Activated CD4-positive, alpha-beta T cell treated with anti-CD3 and anti-CD28 coated beads, Interleukin-2, amount 50 U/mL, for 24 hours (primary cell): ENCODE measurements at regions not wholly inside any gene's neighbourhood (a gene's known extent, or its start where the extent isn't known, plus 50 kb on each side); places are given as distances from the start of the nearest gene placed in this dataset.
"Not testable (repeated sequence)": the region's sequence is repeated elsewhere in the genome, so short reads cannot be mapped to it uniquely, and the experiment has no call there.

ENCODE experiments used
- DNase-seq, 2 donors: peaks; one replicate each; pipeline ENCODE4 v3.0.0-alpha.2; 2020; ENCODE audit warnings: low read depth in 1 of 2, low spot score in 1 of 2

DNA sequence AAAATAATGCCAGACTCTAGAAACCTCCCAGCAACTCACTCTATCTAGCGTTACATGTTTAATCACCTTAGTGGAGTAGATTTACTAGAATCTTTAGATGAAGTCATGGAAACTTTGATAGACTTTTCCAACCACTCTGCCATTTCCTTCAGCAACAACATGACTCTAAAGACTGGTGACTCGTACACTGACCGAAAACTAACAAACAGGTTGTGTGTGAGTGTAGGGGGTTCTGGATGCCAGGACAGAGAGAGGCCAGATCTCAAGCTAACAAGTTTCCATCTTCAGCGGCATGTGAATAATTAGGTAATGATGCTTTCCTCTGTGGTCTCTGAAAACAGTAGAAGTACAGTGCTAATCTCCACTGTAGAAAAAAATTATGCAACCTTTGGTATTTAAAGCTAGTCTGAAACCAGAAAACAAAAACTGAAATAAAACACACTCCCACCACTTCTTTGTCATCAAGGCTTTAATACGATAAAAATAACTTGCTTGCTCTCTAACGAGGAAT is 286.4 kb downstream of the PRDM5 start:
- DNase-seq, result no peak

DNA sequence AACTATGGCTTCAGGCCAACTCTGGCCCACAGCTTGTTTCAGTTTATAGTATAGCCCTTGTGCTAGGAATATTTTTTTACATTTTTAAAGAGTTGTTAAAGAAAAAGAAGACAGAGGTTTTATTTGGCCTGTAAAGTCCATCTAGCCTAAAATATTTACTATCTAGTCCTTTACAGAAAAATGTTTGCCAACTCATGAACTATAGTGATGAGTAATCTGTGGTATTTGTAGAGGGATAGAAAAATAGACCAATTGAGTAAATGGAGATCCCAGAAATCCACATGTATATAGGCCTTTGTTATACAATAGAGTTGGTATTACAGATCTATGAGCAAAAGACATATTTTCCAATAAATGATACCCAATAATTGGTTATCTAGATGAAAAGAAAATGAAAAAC is 288.7 kb downstream of the PRDM5 start:
- DNase-seq, result no peak

DNA sequence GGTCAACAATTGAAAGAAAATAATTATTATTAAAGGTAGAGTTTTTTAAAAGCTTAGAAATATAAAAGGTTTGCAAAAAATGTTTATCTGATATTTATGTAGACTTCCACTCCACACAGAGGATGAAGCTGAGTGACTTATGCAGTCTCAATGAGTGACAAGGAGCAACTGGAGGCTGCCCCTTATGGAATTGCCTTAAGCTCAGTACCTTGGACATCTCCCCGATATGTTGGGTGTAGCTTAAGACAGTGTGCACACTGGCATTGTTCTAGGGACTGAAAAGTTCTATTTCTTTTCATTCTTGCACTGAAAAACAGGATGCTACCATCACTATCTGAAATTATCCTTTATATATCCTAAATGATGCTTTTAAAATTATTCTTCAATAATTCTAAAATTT is 292.1 kb downstream of the PRDM5 start:
- DNase-seq, result no peak

DNA sequence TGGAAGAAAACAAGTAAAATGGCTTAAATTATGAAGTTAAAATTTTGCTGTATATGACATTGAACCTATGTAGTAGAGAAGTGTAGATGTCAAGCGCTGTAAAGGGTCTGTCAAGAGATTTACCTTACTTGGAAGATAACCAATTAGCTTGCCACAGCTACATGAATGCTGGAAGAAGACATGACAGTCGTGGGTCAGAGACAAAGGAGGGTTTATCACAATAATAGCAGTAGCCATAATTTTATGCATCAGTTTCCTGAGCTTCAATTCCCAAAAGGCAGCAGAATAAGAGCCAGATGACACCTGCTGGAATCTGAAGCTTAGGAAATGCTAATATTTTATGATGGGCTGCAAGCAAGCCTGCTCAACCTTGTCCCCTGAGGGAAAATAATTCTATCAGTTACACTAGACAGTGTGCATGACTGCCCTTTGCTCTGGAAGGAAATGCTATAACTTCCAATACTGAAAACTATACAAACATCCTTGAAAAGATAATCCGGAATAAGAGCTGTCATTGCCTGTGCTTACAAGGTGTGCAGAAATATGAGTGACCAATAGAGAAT is 292.9 kb downstream of the PRDM5 start:
- DNase-seq, result no peak

DNA sequence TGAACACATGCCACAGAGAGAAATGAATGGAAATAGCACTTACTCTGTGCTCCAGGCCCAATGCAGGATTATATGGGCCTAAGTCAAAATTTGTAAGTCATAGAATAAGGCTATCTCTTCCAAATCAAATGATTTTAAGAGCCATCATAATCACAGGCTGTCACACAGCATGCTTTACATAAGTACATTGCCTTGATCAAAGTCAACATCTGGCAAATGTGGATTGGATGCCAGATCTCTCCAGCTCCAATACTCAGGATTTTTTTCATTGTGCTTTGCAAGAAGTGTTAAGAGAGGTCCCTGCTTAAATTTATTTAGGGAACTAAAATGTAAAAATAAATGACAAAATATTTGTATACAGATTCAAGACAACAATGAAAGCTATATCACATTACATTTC is 299.9 kb downstream of the PRDM5 start:
- DNase-seq, result no peak

DNA sequence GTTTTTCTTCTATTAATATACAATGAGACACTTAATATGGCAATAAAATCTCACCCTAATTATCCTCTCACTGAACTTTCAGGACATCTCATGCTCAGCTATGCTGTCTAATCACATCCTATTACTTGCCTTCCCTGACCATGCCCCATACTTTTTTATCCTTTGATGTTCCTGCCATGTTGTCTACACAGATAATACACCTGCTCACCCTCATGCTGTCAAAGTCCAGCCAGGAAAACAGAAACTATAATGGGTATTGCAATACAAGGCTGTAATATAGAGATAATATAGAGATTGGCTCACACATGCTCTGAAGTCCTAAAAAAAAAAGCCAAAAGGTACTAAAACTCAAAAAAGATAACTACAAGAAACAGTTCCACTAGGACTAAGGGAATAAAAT is 305.4 kb downstream of the PRDM5 start:
- no peak for DNase-seq

DNA sequence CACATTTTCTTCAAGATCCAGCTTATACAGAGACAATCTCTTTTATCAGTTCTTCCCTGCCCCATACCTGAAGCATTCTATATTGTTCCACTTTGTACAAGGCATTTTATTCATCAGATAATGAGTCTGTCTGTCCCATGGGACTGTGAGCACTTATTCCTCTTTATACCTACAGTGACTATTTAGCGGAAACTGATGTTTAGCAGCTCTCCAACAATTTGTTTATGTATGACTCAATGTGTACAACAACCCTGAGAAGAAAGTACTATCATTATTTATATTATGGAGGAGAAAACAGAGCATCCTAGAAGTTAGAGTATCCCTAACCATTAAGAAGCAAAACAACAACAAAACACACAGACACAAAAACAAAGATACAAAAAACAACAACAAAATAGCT is 306.5 kb downstream of the PRDM5 start:
- no peak for DNase-seq

DNA sequence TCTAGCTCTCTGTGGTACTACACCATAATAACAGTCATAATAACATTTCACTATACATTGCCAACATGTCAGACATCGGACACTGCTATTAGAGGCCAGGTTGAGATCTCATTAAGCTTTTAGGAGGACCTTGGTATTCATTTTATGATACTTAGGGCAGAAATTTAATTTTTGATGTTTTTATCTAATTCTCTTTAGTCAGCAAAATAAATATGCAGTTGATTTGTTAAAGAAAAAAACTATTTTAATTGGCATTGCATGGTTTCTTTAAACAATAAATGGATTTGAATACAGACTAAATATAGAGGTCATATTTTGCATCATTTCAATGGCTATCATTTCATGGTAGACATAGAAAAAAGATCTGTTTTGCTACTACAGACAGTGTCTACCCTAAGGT is 308.7 kb downstream of the PRDM5 start:
- no peak for DNase-seq

DNA sequence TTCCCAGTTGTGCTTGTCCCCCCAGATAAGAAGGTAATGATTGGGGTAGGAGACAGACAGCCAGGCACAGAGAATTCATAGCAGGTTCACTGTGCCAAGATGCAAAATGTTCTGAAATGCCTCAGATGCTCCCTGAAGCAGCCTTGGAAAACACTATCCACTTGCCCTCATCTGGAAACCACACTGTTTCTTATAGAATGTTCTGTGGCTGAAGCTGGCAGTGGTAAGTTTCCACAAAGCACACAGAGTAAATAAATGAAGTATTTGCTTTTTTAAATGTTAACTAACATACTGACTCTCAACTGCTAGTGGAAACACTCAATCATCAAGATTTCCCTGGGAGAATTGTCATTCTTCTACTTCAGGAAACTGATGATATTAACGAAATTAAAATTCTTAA is 311.4 kb downstream of the PRDM5 start:
- DNase-seq, result no peak

DNA sequence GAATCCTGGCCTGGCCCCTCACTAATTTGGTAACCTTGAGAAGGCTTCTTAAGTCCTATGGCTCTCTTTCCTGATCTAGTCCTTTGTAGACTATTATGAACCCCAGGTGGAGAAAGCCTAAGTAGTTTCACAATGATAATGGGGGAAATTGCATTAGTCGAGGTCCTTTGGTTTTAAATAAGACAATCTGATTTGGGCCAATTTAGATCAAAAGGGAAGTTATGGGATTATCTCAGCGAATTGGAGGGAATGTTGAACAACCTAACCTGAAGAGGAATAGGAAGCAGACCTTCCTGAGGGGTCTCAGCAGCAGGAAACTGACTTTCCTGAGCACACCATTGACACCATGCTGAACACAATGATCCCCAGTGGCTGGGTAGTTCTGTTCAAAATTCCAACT is 331.5 kb downstream of the PRDM5 start:
- DNase-seq, result no peak

DNA sequence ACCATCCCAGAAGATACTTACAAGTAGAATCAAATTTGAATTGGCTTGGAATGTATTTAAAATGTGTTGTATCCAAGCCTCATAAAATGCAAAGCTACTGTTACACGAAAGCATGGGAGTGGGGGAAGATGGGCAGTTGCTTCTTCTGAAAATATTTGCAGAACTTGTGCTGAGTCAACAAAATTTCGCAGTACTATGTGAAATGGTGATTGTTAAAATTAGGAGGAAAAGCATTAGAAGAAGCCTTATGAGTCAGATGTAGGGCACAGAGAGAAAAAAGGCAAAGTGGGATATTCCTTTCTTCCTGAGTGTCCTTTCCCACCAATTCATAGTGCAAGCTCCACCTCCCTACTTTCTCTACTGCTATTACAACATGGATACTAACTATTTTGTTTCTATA is 332.7 kb downstream of the PRDM5 start:
- DNase-seq, result no peak

DNA sequence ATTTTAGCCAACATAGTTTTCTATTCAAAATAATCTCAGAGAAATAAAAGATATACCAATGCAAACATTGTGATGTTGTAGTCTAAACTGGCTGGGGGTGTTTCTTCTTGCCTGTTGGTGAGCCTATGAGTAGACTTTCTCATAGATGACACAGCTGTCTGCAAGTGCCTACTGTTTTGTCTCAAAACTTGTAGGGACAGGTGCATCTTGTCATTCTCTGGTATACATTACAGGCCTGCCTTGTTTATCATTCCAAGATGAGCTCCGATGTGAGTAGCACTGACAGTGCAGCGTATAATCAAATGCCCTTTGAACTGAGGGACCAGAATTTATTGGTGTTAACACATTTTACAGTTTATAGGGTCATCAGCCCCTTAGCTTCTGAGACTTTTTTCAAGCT is 353.8 kb downstream of the PRDM5 start:
- DNase-seq, result no peak

DNA sequence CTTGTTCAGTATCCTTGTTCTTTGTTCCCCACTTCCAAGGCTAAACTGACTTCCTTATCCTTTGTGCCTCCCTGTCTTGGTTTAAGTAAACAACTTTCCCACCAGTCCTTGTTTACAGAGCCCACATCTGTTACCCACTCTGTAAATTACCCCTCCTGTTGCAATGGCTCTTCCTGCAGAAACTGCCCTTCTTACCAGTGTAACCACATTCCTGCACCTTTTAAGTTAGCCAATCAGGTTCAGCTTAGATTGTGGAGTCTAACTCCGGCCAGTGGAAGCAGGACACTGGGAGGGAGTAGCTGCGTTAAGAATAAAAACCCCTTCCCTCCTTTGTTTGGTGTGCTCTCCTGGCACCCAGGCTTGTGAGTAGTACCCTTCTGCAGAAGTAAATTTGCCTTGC is 360.9 kb downstream of the PRDM5 start:
- DNase-seq, result no peak

DNA sequence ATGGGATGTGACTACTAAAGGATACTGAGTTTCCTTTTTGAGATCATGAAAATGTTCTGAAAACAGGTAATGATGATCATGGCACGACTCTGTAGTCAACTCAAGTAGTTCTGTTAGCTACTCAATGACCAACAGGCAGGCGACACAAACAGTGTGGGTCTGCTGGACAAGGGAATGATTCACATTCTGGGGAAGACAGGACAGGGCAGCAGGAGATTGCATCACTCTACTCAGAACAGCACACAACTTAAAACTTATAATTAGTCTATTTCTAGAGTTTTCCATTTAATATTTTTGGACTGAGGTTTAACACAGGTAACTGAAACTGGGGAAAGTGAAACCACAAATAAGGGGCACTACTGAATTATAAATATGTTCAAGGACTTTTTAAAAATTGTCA is 365.2 kb downstream of the PRDM5 start:
- DNase-seq, result no peak

DNA sequence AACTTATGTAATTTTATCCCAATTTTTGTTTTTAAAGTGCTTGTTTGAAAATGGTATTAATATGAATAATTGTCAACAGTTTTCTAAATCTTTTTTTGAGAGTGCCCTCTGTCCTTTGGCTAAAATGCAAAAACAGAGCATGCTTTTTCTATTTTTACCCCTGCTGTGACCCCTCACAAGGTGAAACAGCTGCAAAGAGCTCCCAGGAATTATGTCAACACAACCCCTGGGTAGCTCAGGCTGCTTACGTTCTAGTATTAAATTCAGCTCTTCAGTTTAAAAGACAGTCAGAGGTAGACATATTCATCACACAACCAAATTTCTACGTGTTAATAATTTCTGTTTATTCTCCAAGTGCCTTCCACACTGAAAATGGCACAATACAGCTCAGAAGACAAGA is 367.5 kb downstream of the PRDM5 start:
- DNase-seq, result no peak

DNA sequence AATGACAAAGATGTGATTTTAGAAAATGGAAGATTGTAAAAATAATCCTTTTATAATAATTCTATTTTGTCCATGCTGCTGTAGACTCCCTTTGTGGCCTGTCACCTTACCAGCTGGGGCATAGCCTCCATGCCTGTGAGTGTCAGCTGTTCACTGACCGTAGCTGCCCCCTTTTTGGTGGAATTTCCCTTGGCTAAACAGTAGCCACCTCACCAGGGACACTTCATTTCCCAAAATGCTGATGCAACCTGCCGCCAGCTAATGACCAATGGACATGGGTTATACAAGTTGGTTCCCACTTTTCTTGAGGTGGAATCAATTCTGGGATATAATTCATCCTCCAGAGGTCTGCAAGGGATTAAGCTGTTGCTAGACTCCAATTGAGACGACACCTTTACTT is 368.4 kb downstream of the PRDM5 start:
- DNase-seq, result no peak

DNA sequence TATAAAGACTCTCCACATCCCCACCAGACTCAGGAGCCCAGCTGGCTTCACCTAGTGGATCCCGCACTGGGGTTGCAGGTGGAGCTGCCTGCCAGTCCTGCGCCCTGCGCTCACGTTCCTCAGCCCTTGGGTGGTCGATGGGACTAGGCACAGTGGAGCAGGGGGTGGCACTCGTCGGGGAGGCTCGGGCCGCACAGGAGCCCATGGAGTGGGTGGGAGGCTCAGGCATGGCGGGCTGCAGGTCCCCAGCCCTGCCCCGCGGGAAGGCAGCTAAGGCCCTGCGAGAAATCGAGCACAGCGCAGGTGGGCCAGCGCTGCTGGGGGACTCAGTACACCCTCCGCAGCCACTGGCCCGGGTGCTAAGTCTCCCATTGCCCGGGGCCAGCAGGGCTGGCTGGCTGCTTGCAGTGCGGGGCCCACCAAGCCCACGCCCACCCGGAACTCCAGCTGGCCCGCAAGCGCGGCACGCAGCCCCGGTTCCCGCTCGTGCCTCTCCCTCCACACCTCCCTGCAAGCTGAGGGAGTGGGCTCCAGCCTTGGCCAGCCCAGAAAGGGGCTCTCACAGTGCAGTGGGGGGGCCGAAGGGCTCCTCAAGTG is 371.8 kb downstream of the PRDM5 start:
- DNase-seq, result not testable (repeated sequence)

DNA sequence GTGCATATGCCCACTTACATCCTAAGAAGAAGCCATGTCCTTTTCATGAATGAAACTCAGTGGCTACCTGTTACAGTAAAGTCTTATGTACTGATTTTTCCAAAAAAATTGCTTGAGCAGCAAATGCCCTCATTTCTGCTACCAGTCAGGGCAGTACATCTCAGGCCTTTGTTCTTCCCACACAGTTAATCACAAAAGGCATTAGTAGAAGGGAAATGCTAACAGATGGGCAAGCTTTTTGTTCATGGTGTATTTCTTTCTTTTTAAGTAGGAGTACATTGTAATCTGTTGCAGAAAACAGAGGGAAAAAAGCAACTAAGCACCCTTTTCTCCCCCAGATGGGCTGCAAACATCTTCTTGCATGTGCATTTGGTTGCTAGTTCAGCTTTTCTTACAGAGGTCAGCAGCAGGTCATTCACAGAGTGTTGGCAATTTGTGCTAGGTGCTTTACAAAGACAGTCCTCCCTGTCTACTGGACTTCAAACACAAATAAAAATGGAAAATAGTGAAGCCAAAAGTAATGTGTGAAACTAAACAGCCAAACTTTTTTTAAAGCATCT is 373.4 kb downstream of the PRDM5 start:
- DNase-seq, result no peak

DNA sequence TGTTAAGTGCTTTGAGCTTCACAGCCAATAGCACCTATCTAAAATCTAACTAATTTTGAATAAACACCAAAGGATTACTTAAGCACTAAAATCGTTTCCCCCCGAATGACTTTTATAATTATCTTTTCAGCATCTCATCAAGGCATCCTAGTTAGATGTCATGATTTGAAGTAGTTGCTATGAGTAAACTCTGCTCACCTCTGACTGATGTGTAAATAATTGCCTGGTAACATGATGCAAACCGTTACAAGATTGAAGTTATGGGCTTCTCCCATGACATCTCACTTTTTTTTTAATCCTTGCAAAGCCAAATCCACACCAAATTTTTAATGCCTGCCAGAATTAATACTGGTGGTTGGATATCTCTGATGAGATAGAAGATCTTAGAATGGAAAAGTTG is 377.1 kb downstream of the PRDM5 start:
- DNase-seq, result no peak

DNA sequence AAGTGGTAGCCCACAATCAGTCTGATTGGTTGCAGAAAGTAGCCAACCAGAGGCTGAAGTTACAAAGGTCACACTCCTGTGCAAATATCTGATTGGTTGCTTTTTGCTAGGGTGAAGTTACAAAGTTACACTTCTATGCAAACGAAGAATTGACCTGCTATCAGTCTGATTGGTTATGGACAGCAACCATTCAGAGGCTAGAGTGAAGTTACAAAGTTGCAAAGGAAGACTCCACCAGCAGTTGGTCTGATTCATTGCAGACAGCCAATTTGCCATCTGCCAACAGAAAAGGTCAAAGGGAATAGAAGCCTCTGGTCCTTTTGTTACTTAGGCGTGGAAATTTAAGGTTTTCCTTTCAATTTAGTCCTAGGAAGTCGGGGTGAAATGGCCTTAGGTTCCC is 377.7 kb downstream of the PRDM5 start:
- no peak for DNase-seq

DNA sequence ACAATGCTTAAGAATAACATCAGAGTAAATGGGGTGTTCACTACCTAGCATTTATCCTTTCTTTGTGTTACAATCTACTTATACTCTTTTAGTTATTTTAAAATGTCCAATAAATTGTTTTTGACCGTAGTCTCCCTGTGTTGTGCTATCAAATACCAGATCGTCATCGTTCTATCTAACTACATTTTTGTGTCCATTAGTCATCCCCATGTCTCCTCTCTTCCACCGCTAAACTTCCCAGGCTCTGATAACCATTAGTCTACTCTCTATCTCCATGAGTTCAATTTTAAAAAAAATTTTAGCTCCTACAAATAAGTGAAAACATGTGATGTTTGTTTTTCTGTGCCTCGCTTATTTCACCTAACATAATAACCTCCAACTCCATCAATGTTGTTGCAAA is 381.9 kb downstream of the PRDM5 start:
- no peak for DNase-seq

DNA sequence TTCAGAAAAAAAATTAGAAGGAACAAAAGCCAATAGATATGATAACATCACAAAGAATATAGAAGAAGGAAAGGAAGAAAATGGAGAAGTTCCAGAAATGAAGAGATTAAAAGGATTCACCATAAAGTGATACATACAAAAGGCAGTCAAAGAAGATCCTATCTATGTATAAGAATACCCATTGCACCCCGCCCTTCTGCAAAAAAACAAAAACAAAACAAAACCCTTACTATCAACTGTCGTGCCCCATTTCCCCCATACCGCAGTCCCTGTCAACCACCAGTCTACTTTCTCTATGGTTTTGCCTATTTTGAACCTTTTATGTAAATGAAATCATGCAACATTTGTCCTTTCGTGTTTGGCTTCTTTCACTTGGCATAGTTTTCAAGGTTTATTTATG is 385.6 kb downstream of the PRDM5 start:
- no peak for DNase-seq

DNA sequence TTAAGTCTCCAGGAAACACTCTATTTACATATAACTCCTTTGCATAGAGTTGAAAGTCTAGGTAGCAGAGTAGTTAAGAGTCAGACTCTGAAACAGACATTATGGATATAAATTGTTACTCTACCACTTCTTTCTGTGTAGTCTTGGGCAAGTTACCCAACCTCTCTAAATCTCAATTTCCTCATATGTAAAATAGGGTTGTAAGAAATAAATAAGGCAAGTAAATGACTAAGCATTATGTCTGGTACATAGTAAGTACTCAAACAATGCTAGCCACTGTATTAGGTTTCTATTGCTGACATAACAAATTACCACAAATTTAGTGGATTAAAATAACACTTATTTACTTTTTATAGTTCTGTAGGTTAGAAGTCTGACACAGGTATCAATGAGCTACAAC is 394.1 kb downstream of the PRDM5 start:
- DNase-seq, result no peak
